Lung (tissue), 11 donors: ENCODE measurements at regions not wholly inside any gene's neighbourhood (a gene's known extent, or its start where the extent isn't known, plus 50 kb on each side); places are given as distances from the start of the nearest gene placed in this dataset.
A peak's percentile ranks its signal among the peaks of the same experiment; 100 is the strongest.
"Not testable (repeated sequence)": the region's sequence is repeated elsewhere in the genome, so short reads cannot be mapped to it uniquely, and the experiment has no call there.

Experiments
- ATAC-seq: fragments of 200-7000 bp; cut with Tn5 transposase; one replicate; pipeline ENCODE4 v1.9.1; 2020; ENCODE audit warnings: moderate number of reproducible peaks; ENCODE audit not compliant: insufficient read depth, low FRiP score
- DNase-seq, 3 donors: peaks; one replicate each; pipeline ENCODE4 v3.0.0-alpha.2; 2013 to 2017
- H3K27ac ChIP-seq, 2 donors: one replicate each; pipeline ENCODE4 v1.5.1; 2013; ENCODE audit warnings: mild to moderate bottlenecking in 2 of 2, moderate library complexity in 2 of 2, control low read depth in 1 of 2, inconsistent platforms in 1 of 2, low read depth in 1 of 2, low read length in 1 of 2
- H3K27me3 ChIP-seq, 3 donors: one replicate each; pipeline ENCODE4 v1.5.1; 2013; ENCODE audit warnings: low read length in 2 of 3; ENCODE audit not compliant: control insufficient read depth in 3 of 3, insufficient read depth in 3 of 3
- H3K36me3 ChIP-seq, 4 donors: one replicate each; pipeline ENCODE4 v1.5.1; 2013; ENCODE audit warnings: low read length in 4 of 4, mild to moderate bottlenecking in 1 of 4, moderate library complexity in 1 of 4; ENCODE audit not compliant: control insufficient read depth in 4 of 4, insufficient read depth in 4 of 4
- H3K4me1 ChIP-seq, 5 donors: one replicate each; pipeline ENCODE4 v1.5.1; 2013; ENCODE audit warnings: low read length in 5 of 5, mild to moderate bottlenecking in 2 of 5, moderate library complexity in 1 of 5; ENCODE audit not compliant: control insufficient read depth in 5 of 5, insufficient read depth in 5 of 5
- H3K4me3 ChIP-seq: one replicate; pipeline ENCODE4 v1.5.1; 2013; ENCODE audit warnings: mild to moderate bottlenecking, control low read depth, moderate library complexity
- H3K9ac ChIP-seq, 2 donors: one replicate each; pipeline ENCODE4 v1.5.1; 2013; ENCODE audit warnings: low read length in 2 of 2, control low read depth in 1 of 2; ENCODE audit not compliant: insufficient read depth in 1 of 2
- H3K9me3 ChIP-seq, 4 donors: one replicate each; pipeline ENCODE4 v1.5.1; 2013; ENCODE audit warnings: low read length in 3 of 4, mild to moderate bottlenecking in 1 of 4, moderate library complexity in 1 of 4; ENCODE audit not compliant: control insufficient read depth in 4 of 4, insufficient read depth in 3 of 4
- WGBS, 2 donors: extraction: QIAGEN DNeasy Blood & Tissue Kit; methylation state at CpG; one replicate each; pipeline ENCODE4 v1.1.7; 2013; 5-methylcytosine and 5-hydroxymethylcytosine counted together
- TF ChIP-seq, protein P1 (sequence below): IDR thresholded peaks from 2 replicates; pipeline ENCODE4 v1.5.1; 2012; ENCODE audit warnings: mild to moderate bottlenecking; ENCODE audit errors: control extremely low read depth, extremely low read depth
- donor health status: control.
- donor health status: control.
- donor health status: Bipolar disorder and iron deficiency.
- donor health status: healthy.
- donor health status: DM: yes; HTN: yes; CAD: no.

DNA sequence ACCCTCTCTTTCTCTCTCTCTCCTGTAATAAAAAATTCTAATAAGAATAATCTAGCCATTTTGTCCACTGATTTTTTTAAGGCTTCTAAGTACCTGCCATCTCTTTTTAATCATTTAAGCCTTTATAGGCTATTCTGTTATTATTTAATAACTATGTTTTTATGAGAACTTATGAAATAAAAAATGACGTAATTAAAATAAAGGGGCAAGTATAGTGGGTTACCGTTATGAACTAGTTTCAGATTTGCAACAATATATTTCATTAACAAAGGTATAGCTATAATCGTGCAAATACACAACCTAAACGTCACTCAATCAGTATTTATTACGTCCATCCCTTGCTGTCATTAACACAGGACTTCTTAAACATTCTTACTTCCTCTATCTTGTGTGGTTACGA, 1382.2 kb downstream of the KHDRBS2 start:
- H3K36me3 ChIP-seq, H3K27me3 ChIP-seq, DNase-seq, H3K4me3 ChIP-seq, H3K27ac ChIP-seq, ATAC-seq, H3K4me1 ChIP-seq, H3K9me3 ChIP-seq, H3K9ac ChIP-seq: not testable (repeated sequence)
- 80 to 84% methylated on average over 6 of the region's 6 CpGs for WGBS, 2 donors

DNA sequence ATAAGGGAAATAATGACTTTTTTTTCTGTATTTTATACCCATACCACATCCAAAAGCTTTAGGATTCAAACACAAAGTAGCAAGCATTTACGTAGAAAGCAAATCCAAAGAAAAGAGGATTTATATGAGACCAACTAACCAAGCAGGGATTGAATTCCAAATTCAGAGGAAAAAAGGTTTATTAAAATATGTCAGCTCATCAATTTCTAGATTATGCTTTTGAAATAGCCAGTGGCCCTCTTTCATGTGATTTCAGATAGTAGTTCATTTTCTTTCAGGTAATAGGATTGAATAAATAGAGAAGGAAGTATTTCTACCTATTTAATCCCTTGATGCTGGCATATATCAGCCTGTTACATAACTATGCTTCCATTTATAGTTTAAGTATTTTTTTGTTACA, 1392.7 kb downstream of the KHDRBS2 start:
- H3K27me3 ChIP-seq, H3K9me3 ChIP-seq, H3K4me1 ChIP-seq, ATAC-seq, DNase-seq, H3K4me3 ChIP-seq, H3K9ac ChIP-seq, H3K36me3 ChIP-seq, H3K27ac ChIP-seq: not testable (repeated sequence)
- WGBS, 2 donors = 93 to 96% methylated on average over 1 of the region's 1 CpG

DNA sequence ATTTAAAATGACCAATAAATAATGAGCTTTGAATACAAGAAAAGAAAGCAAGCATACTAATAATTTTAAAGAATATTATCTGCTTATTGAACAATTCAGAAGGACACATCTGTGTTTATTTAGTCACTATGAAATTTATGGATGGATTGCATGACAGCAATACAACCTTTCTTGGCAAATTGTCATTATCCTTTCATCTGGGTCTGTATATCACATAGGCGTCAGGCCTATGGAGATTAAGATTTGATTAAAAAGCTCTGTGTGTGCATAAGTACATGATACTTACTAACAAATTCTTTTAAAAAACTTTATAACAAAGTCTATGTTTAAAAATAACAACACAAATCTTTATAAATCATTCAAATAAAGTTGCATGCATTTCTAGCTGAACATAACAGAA, 1394.4 kb downstream of the KHDRBS2 start:
- Histone ChIP-seq H3K9me3 (no peaks in the 10 kb centered on the region), H3K27me3 (no peaks in the 10 kb centered on the region), H3K27ac (no peak overlapping the region), H3K9ac (no peak overlapping the region), H3K4me1 (no peaks in the 10 kb centered on the region), H3K36me3 (no peaks in the 10 kb centered on the region), H3K4me3 (no peak overlapping the region)
- 56 to 75% methylated on average over 1 of the region's 1 CpG for WGBS, 2 donors
- ATAC-seq (no peak), DNase-seq (no peak)
- TF ChIP-seq, protein P1, sequence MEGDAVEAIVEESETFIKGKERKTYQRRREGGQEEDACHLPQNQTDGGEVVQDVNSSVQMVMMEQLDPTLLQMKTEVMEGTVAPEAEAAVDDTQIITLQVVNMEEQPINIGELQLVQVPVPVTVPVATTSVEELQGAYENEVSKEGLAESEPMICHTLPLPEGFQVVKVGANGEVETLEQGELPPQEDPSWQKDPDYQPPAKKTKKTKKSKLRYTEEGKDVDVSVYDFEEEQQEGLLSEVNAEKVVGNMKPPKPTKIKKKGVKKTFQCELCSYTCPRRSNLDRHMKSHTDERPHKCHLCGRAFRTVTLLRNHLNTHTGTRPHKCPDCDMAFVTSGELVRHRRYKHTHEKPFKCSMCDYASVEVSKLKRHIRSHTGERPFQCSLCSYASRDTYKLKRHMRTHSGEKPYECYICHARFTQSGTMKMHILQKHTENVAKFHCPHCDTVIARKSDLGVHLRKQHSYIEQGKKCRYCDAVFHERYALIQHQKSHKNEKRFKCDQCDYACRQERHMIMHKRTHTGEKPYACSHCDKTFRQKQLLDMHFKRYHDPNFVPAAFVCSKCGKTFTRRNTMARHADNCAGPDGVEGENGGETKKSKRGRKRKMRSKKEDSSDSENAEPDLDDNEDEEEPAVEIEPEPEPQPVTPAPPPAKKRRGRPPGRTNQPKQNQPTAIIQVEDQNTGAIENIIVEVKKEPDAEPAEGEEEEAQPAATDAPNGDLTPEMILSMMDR = no peak

DNA sequence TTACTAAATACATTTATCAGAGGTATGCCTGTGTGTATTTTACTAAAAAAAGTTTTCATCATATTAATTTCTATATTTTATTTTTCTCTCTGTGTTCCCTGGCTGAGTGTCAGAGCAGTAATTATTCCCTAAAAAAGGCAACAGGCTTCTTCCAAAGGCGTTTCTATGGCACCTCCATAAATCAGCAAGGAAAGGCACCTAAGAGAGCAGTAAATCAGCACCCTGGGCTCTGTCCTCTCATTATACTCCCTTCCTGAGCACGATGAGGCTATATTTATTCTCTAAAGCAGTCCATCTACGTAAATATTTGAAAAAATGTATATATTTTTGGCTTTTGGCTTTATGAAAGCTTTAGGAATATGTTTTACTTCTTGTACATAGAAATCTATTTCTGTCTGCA, 1408.6 kb downstream of the KHDRBS2 start:
- not testable (repeated sequence) for H3K9me3 ChIP-seq, H3K4me3 ChIP-seq, H3K9ac ChIP-seq, H3K4me1 ChIP-seq, H3K36me3 ChIP-seq, ATAC-seq, H3K27me3 ChIP-seq, H3K27ac ChIP-seq, DNase-seq
- 57 to 60% methylated on average over 3 of the region's 3 CpGs for WGBS, 2 donors

DNA sequence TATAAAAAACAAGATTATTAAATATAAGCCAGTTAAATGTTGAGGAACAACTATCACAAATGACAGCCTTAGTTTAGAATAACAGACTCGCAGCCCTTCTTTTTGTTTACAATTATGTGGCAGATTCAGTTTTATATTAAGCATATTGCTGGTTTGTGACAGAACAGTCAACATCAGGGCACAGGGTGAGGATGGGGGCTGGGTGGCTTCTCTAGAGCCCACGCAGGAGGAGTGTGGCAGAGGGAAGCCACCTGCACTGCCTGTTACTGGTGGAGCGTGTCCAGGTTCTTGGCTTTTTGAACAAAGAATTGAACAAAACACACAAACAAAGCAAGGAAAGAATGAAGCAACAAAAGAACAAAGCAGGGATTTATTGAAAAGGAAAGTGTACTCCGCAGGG, 1415.2 kb downstream of the KHDRBS2 start:
- H3K27ac ChIP-seq = not testable (repeated sequence)
- DNase-seq = peak; percentile 33 to 67 (median 34)
- WGBS, 2 donors = 73 to 80% methylated on average over 4 of the region's 4 CpGs

More for the DNA sequence above, 1415.2 kb downstream of the KHDRBS2 start:
- H3K9me3 ChIP-seq, H3K27me3 ChIP-seq, H3K36me3 ChIP-seq, H3K9ac ChIP-seq, ATAC-seq, H3K4me1 ChIP-seq, H3K4me3 ChIP-seq: not testable (repeated sequence)
